Gastrocnemius medialis (tissue), 4 donors: ENCODE measurements at regions not wholly inside any gene's neighbourhood (a gene's known extent, or its start where the extent isn't known, plus 50 kb on each side); places are given as distances from the start of the nearest gene placed in this dataset.

Experiments
- CTCF ChIP-seq, 5 experiments: fragments of 450-650 bp in 3 of 5; fragments of 200-600 bp in 2 of 5; sonication (generic) in 2 of 5; IDR thresholded peaks in 4 of 5; conservative IDR thresholded peaks in 1 of 5; 1 replicate in 4 of 5; 2 replicates in 1 of 5; pipeline ENCODE4 v1.5.1; 2016 to 2019; ENCODE audit warnings: antibody characterized with exemption in 5 of 5, mild to moderate bottlenecking in 3 of 5, moderate library complexity in 3 of 5
- POLR2A ChIP-seq, 2 donors: fragments of 450-650 bp; IDR thresholded peaks; one replicate each; pipeline ENCODE4 v1.6.1; 2017; ENCODE audit warnings: antibody characterized with exemption in 2 of 2, mild to moderate bottlenecking in 2 of 2, moderate library complexity in 2 of 2

DNA sequence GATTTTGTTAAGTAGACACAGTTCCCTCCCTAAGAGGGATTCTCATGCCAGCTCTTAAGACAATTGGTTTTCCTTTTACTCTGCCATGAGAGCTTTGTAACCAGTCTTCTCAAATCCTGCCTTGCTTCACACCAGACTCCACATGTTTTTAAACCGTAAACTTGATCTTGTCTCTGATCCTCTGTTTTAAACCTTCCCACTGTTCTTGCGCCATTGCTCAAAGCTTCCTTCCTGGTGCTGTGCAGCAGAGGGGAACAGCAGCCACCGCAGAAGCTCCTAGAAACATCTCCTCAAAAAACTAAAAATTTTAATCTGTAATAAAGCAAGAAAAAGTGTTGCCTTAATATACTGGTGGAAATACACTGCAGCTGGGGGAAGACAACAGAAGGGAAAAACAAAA, 154.5 kb upstream of the SATB1 start:
- no peak for TF ChIP-seq CTCF (IDR thresholded peaks at IDR 0.05 in 4 of 5, conservative IDR thresholded peaks at IDR 0.05 in 1 of 5)
- TF ChIP-seq POLR2A (IDR thresholded peaks at IDR 0.05) = no peak
